GM21786 (cell line): ENCODE measurements at regions not wholly inside any gene's neighbourhood (a gene's known extent, or its start where the extent isn't known, plus 50 kb on each side); places are given as distances from the start of the nearest gene placed in this dataset.
"Not testable (repeated sequence)": the region's sequence is repeated elsewhere in the genome, so short reads cannot be mapped to it uniquely, and the experiment has no call there.

Experiments used
- ATAC-seq: cut with Tn5 transposase; IDR thresholded peaks from one replicate; pipeline ENCODE4 v1.9.1; 2021; ENCODE audit not compliant: unreplicated experiment

- no peak for ATAC-seq
These were observed 315.8 kb upstream of the COL8A1 start for GRCh38 chr3:99322551-99322950.

DNA sequence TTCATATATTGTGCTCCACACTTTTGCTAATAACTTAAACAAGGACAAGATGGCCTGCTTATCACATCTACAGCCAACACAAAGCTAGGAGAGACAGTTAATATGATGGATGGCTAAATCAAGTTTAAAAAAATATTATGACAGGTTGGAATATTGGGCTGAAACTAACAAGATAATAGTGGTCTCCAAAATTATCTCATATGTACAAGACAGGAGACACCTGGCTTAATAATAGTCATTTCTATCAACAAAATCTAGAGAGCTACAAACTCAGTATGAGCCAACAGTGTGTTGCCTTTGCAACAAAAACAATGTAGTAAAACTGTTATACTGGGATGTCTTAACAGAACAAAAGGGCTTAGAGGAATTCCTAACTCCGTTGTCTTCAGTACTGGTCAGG, 317.1 kb upstream of the COL8A1 start:
- ATAC-seq: no peak

- ATAC-seq: no peak
These were observed 318.4 kb upstream of the COL8A1 start for GRCh38 chr3:99319961-99320360.

DNA sequence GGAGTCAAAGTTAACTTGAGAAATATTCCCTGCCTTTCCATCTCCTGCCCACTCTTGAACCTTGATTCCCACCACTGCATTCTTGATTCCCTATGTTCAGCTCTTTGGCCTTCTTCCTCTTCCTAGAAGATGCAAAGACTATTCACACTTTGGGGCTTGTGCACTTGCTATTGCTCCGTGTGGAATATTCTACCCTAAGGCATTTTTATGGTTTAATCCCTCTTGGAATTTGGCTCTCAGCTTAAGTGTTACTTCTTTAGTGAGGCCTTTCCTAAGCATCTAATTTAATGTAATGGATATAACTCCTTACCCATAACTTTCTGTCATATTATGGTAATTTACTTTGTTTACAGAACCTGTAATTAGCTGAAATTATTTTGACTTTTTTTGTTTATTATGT, 318.9 kb upstream of the COL8A1 start:
- ATAC-seq: no peak

DNA sequence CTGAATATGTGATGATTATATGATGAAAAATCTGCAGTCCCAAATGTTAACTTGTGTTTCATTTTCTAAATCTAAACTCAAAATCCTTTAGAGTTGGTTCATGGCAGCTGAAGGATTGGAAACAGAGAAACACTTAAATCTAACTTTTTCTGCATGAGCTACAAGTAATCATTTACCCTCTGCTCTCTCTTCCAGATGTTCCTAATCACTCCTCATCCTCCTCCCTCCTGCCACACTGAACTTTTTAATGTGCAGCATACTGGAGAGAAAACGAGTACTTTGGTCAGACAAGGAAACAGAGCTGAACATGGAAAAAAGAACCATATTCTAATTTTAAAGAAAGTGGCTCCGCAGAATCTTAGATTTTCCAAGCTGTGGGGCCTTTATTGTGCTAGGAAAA, 321.2 kb upstream of the COL8A1 start:
- no peak for ATAC-seq

DNA sequence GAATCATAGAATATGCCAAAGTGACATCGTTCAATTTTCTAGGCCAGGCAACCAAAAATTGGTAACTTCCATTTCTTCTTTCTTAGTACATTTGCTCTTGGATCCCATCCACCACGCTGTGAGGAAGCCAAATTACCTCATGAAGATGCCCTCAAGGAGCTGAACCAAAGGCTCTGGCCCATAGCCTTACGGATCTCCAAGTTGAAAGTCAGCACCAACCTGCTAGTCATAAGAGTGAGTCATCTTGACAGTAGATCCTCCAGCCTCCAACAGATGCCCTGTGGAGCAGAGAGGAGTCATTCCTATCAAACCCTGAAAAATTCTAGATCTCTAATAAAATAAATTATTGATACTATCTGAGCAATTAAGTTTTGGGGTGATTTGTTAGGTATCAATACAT, 322.5 kb upstream of the COL8A1 start:
- no peak for ATAC-seq

DNA sequence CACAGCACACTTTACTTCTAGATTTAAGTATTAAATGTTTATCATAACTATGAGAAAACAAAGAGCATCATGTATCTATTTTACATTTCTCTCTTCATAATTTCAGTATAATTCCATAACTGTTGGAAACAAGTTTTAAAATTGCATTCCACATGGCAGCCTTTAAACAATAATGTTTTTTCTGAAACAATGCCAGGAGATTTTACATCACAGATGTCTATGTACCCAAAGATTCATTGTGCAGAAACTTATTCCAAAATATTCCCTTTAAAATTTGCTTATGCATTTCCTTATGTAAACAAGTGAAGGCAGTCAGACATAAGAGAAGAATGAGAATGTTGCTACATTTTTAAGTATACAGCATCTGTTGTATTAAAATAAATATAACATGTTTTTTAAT, 324.9 kb upstream of the COL8A1 start:
- ATAC-seq: no peak

GRCh38 chr3:99298661-99299060, 339.7 kb upstream of the COL8A1 start:
- ATAC-seq: no peak

DNA sequence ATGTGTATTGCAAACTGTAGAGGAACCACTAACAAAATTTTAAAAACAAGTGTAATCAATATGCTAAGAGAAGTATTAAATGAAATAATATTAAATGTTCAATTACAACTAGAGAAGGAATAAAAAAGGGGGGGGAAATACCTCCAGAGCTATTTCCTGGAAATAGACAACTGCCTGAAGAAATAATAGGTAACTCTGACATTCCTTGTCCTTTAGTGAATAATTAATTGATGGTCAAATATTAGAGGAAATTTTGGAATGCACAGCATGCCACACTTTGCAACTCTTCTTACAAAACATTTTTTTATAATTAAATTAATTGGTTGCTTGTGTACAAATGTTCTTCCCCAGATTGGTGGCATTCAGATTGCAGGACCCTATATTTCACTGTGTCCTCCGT, 342.6 kb upstream of the COL8A1 start:
- no peak for ATAC-seq

- not testable (repeated sequence) for ATAC-seq
These were observed 344.3 kb upstream of the COL8A1 start for GRCh38 chr3:99294092-99294491.

DNA sequence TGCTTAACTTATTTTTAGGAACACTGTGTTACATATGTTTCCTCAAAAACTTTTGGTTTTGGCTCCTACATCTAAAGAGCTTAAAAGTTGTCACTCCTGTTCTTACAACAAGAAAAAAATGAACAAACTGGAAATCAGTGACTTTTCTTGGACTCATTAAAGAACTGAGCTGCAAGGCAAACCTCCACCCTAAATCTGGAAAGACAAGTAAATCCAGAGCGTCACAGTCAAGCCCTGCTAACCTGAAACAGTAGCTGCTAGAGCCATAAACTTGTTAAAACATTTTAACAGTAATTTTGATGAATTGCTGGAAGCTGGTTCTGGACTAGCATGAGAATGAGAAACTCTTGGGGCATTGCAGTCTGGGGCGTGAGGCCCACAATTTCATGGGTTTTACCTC, 350.5 kb upstream of the COL8A1 start:
- ATAC-seq: no peak

DNA sequence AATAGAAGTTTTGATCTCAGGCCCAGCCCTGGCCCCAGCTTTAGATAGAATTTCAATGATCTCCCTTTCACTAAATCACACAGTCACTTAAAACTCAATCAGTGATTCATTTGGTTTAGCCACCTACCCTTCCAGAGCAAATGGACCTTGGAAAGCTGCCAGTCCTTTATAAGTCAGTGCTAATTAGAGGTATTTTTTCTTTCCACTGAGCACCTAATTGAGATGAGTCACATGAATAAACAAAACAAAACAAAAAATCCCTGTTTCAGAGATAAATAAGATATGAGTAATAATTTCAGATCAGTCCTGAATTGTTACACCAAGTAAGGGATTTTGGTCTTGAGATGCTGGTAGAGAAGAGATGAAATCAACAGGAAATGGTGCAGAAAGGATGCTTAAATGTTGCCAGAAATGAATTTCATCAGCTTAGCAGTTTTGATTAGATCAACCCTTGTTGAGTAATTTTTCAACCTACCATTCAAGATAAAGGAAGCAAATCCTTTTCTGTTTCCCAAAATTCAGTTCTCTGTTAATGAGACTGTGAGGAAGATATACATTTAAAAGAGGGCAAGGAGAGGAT, 352.0 kb upstream of the COL8A1 start:
- no peak for ATAC-seq

DNA sequence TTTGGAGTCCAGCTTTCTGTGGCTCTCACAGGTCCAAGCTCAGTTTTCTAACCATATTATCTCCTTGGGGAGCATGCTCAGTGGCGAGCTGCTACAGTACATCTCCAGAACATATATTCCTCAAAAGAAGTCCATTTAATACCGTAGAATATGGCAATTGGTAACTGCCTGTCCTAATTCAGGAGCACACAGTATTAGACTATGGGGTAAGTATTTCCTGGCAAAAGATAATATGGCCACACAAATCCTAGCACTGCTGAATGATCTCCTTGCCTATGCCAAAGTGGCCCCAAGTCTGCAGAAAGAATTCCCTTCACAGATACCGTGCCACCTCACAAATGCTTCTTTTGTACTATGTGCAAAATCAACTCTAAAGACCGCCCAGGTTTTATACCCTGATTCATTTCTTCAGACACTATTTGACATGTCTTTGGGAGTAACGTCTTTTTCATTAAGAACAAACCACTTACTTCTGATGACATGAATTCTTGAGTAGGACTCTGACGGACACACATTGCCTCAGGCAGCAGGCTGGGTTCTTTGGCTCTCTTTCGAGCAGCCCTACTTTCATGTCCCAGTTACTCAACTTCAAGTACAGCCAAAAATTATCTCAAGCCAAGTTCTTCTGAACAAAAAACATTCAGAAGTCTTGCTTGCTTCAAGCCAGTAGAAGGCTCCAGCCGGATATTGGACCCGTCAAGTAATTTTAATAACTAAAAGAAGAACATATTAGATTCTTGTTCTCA, 368.3 kb upstream of the DCBLD2 start:
- ATAC-seq: no peak

- no peak for ATAC-seq
These were observed 355.3 kb upstream of the DCBLD2 start for GRCh38 chr3:99256788-99257187.

DNA sequence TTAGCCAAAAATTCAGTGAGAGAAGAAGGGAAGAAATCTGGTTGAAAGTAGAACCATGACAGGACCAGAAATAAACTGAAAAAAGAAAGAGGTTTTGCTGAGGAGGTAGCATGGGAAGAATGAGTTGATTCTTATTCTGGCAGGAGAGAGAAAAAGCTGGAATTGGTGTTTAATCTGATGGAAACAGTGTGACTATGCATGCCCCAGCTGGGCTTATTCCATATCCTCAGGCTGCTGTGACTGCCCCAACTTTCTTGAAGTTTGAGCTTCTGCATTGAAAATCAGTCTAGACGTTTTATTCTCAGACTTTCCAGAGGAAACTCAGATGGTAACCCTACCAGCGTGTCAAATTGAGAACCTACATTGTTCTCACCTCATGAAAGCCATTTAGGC, 352.5 kb upstream of the DCBLD2 start:
- ATAC-seq: no peak

GRCh38 chr3:99250821-99251355, 349.4 kb upstream of the DCBLD2 start:
- ATAC-seq: no peak

DNA sequence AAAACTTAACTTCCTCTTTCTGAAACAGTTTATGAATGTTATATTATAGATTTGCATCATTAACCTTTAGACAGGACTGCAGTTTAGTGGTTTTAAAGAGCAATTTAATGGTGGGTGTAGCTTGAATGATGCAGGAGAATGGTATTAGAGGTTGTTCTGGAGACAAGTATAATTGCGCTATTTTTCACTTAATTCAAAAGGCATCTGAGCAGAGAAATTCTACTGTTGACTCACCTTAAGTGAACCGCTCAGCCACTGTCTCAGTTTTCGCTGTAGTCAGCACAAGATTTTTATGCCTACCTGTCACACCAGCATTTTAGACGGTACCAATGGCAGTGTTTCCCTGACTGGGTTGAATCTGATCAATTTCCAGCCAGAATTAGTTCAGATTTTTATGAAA, 348.8 kb upstream of the DCBLD2 start:
- ATAC-seq: no peak

GRCh38 chr3:99249627-99250026, 348.1 kb upstream of the DCBLD2 start:
- no peak for ATAC-seq

DNA sequence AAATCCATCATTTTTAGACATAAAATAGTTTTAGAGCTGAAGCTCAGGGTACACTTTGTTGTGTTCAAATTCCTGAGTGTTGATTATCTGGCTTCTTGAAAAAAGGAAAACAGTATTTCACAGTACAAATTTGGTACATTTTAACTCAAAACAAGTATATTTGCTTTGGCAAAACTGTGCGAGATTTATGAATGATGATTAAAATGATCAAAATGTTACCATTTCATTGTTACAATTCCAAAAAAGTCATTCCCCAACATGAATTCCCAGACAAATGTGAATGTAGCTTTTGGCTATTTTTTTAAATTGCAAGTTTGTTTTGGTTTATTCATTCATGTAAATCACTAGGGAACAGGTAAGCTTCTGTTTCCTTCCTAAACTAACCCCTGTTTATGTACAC, 347.4 kb upstream of the DCBLD2 start:
- ATAC-seq: no peak

GRCh38 chr3:99248130-99248529, 346.6 kb upstream of the DCBLD2 start:
- no peak for ATAC-seq

GRCh38 chr3:99246010-99246654, 344.6 kb upstream of the DCBLD2 start:
- no peak for ATAC-seq

GRCh38 chr3:99242271-99242670, 340.8 kb upstream of the DCBLD2 start:
- no peak for ATAC-seq
